Sigmoid colon (tissue), 6 donors: ENCODE measurements at regions not wholly inside any gene's neighbourhood (a gene's known extent, or its start where the extent isn't known, plus 50 kb on each side); places are given as distances from the start of the nearest gene placed in this dataset.

Source experiments
- DNase-seq: peaks from one replicate; pipeline ENCODE4 v3.0.0-alpha.2; 2019
- H3K27ac ChIP-seq, 4 donors: fragments of 200-600 bp; sonication (generic); one replicate each; pipeline ENCODE4 v1.5.1; 2016 to 2019; ENCODE audit warnings: mild to moderate bottlenecking in 1 of 4
- H3K27me3 ChIP-seq, 3 donors: fragments of 200-600 bp; sonication (generic); one replicate each; pipeline ENCODE4 v1.5.1; 2019; ENCODE audit warnings: mild to moderate bottlenecking in 1 of 3
- H3K36me3 ChIP-seq, 4 donors: fragments of 200-600 bp; sonication (generic); one replicate each; pipeline ENCODE4 v1.5.1; 2016 to 2019
- H3K4me1 ChIP-seq, 4 donors: fragments of 200-600 bp; sonication (generic); one replicate each; pipeline ENCODE4 v1.5.1; 2017 to 2019
- H3K4me3 ChIP-seq, 4 donors: fragments of 200-600 bp; sonication (generic); one replicate each; pipeline ENCODE4 v1.5.1; 2017 to 2019; ENCODE audit warnings: mild to moderate bottlenecking in 2 of 4, moderate library complexity in 1 of 4
- H3K9me3 ChIP-seq, 4 donors: fragments of 200-600 bp in 3 of 4; sonication (generic) in 3 of 4; one replicate each; pipeline versions ENCODE4 v1.5.1 to v1.6.1; 2013 to 2019
- EP300 ChIP-seq, 4 donors: sonication (generic); formaldehyde crosslinking; IDR thresholded peaks; one replicate each; pipeline ENCODE4 v1.6.1; 2017; ENCODE audit warnings: antibody characterized with exemption in 4 of 4
- POLR2A ChIP-seq, 2 donors: fragments of 450-650 bp; IDR thresholded peaks; one replicate each; pipeline ENCODE4 v1.6.1; 2016; ENCODE audit warnings: antibody characterized with exemption in 2 of 2, mild to moderate bottlenecking in 2 of 2, moderate library complexity in 2 of 2
- POLR2AphosphoS5 ChIP-seq, 4 donors: sonication (generic); formaldehyde crosslinking; IDR thresholded peaks; one replicate each; pipeline ENCODE4 v1.6.1; 2017; ENCODE audit warnings: antibody characterized with exemption in 4 of 4
- WGBS, 2 donors: extraction: QIAGEN DNeasy Blood & Tissue Kit; methylation state at CpG; one replicate each; pipeline ENCODE4 v1.1.7; 2013; 5-methylcytosine and 5-hydroxymethylcytosine counted together
- intact Hi-C: fragments of 100-400 bp; cut with DNase I; formaldehyde crosslinking; loops from one replicate; pipeline ENCODE4 v1.15.1; 2023
- TF ChIP-seq, protein P1 (sequence below), 4 experiments: fragments of 450-650 bp in 3 of 4; fragments of 200-600 bp in 1 of 4; IDR thresholded peaks; one replicate each; pipeline ENCODE4 v1.5.1; 2016 to 2019; ENCODE audit warnings: antibody characterized with exemption in 4 of 4, mild to moderate bottlenecking in 3 of 4, moderate library complexity in 2 of 4
- donor health status: healthy with polysubstance abuse.
- donor health status: healthy.

DNA sequence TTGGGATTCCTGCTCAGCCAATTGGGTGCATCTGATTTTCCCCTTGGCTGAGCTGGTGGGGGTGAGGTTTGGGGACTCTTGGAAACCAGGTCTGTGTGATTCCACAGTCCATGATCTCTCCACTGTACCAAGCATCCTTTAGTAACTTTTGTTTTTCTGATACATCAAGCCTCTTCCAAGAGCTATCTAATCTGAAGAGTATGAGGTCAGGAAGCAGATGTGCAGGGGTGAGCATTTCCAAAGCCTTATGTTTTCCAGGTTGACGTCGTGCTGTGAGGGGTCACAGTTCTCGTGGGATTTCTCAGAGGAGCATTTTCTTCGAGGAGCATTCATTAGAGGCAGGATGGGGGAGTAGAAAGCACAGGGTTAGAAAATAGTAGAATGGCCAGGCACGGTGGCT, 95.3 kb downstream of the KLF4 start:
- 72 to 79% methylated on average over 5 of the region's 5 CpGs for WGBS, 2 donors
- TF ChIP-seq POLR2AphosphoS5 (IDR thresholded peaks at IDR 0.05) (no peak), POLR2A (IDR thresholded peaks at IDR 0.05) (no peak), EP300 (IDR thresholded peaks at IDR 0.05) (no peak)
- TF ChIP-seq, protein P1, sequence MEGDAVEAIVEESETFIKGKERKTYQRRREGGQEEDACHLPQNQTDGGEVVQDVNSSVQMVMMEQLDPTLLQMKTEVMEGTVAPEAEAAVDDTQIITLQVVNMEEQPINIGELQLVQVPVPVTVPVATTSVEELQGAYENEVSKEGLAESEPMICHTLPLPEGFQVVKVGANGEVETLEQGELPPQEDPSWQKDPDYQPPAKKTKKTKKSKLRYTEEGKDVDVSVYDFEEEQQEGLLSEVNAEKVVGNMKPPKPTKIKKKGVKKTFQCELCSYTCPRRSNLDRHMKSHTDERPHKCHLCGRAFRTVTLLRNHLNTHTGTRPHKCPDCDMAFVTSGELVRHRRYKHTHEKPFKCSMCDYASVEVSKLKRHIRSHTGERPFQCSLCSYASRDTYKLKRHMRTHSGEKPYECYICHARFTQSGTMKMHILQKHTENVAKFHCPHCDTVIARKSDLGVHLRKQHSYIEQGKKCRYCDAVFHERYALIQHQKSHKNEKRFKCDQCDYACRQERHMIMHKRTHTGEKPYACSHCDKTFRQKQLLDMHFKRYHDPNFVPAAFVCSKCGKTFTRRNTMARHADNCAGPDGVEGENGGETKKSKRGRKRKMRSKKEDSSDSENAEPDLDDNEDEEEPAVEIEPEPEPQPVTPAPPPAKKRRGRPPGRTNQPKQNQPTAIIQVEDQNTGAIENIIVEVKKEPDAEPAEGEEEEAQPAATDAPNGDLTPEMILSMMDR (IDR thresholded peaks at IDR 0.05): no peak
- Histone ChIP-seq H3K36me3 (no peaks in the 10 kb centered on the region), H3K27ac (no peak overlapping the region), H3K4me1 (peaks cover 0 to 7% (median 0%) of the 10 kb centered on the region in 4 donors), H3K9me3 (no peaks in the 10 kb centered on the region), H3K27me3 (no peaks in the 10 kb centered on the region), H3K4me3 (no peak overlapping the region)
- DNase-seq: peak; percentile 73
- intact Hi-C loops: no loop called here

DNA sequence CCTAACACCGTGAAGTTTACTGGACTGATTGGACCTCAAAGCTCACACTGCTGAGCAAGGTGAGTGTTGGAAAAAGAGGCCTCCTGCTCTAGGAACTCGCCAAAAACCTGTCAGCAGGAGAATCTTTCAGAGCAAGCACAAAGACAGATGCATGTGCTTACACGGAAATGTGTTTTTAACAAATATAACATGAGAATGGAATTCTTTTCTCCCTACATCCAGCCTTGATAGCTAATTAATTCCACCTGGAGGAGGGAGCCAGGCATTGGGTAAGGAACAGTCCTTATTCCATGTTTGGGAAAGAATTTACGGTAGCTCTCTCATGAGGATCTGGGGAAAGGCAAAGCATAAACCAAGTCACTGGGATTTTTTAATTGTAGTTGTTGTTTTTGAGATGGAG, 98.8 kb downstream of the KLF4 start:
- no peak for DNase-seq
- TF ChIP-seq, protein P1 (IDR thresholded peaks at IDR 0.05): no peak
- TF ChIP-seq POLR2AphosphoS5 (IDR thresholded peaks at IDR 0.05) (no peak), EP300 (IDR thresholded peaks at IDR 0.05) (no peak), POLR2A (IDR thresholded peaks at IDR 0.05) (no peak)
- H3K4me3 ChIP-seq: no peak overlapping the region
- intact Hi-C loops: no loop called here
- H3K9me3 ChIP-seq: no peaks in the 10 kb centered on the region
- peaks cover 0 to 21% (median 0%) of the 10 kb centered on the region in 4 donors for H3K4me1 ChIP-seq
- WGBS, 2 donors: 89 to 93% methylated on average over 4 of the region's 4 CpGs
- peak overlapping the region in 3 of 4 donors; percentile 50 to 65 (median 52) for H3K27ac ChIP-seq
- H3K36me3 ChIP-seq: no peaks in the 10 kb centered on the region
- H3K27me3 ChIP-seq: no peaks in the 10 kb centered on the region

DNA sequence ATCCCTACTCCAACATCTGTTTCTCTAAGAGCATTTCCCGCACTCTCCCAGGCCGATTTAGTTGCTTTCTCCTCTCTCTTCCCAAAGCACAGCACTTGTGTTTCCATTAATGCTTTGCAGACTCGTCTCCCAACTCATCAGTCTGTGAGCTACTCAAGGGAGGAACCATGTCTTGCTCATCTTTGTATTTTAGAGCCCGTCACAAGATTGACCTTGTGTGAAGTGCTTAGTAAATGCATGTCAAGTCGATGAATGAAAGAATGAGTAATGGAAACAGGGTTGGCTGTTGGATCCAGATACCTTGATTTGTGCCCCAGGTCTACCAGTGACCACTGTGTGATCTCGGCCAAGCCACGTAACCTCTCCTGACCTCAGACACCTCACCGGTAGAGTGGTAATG, 99.3 kb downstream of the KLF4 start:
- Histone ChIP-seq H3K27me3 (no peaks in the 10 kb centered on the region), H3K27ac (peak overlapping the region; percentile 39 to 65 (median 51)), H3K4me3 (no peak overlapping the region), H3K9me3 (no peaks in the 10 kb centered on the region), H3K4me1 (peaks cover 0 to 22% (median 0%) of the 10 kb centered on the region in 4 donors), H3K36me3 (no peaks in the 10 kb centered on the region)
- no peak for DNase-seq
- TF ChIP-seq, protein P1 (IDR thresholded peaks at IDR 0.05): no peak
- TF ChIP-seq POLR2A (IDR thresholded peaks at IDR 0.05): no peak
- WGBS, 2 donors: 91 to 93% methylated on average over 8 of the region's 8 CpGs
- intact Hi-C loops: no loop called here

DNA sequence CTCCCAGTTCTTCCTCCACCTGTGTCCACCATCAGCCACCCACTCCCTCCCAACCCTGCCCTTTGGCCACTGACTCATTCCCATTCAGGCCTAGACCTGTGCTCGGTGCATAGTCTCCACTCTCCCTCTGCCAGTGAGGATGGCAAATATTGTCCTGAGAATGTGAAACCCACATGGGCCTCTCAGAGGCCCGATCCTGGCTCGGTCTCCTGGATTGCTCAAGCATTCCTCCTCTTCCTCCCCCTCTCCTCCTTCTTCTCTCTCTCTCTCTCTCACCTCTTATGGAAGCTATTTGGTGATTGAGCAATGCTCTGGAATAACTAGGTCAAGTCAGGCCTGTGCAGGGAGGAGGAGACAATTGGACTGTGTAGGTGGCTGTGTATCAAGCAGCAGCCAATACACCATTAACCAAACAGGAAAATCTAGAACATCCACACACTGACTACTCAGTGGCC, 99.9 kb downstream of the KLF4 start:
- Histone ChIP-seq H3K4me1 (peaks cover 0 to 22% (median 0%) of the 10 kb centered on the region in 4 donors), H3K9me3 (no peaks in the 10 kb centered on the region), H3K27ac (peak overlapping the region; percentile 49 to 68 (median 58)), H3K36me3 (no peaks in the 10 kb centered on the region), H3K4me3 (no peak overlapping the region), H3K27me3 (no peaks in the 10 kb centered on the region)
- intact Hi-C loops: no loop called here
- TF ChIP-seq POLR2AphosphoS5 (IDR thresholded peaks at IDR 0.05) (peak; percentile 57 to 70 (median 64)), EP300 (IDR thresholded peaks at IDR 0.05) (no peak)
- TF ChIP-seq, protein P1 (IDR thresholded peaks at IDR 0.05): no peak
- WGBS, 2 donors: 52 to 69% methylated on average over 3 of the region's 3 CpGs
- DNase-seq: peak; percentile 85

DNA sequence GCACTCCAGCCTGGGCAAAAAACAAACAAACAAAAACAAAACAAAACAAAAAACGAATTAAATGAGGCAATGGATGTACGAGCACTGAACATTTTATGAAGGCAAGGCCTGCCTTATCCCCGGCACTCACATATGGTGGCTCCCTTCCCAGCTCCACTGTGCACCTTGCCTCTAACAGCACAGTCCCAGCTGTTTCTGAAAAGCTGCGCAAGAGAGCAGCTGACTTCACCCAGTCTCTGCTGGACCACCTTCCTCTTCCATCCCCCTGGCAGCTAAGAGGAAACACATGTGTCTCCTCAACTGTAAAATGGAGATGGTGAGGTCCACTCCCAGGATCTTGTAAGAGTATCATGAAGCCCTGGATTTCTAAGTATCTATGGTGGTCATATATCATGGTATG, 100.7 kb downstream of the KLF4 start:
- DNase-seq: peak; percentile 79
- H3K36me3 ChIP-seq: no peaks in the 10 kb centered on the region
- intact Hi-C loops: no loop called here
- peaks cover 0 to 22% (median 0%) of the 10 kb centered on the region in 4 donors for H3K4me1 ChIP-seq
- H3K4me3 ChIP-seq: no peak overlapping the region
- no peaks in the 10 kb centered on the region for H3K27me3 ChIP-seq
- 81 to 83% methylated on average over 4 of the region's 4 CpGs for WGBS, 2 donors
- peak overlapping the region; percentile 46 to 68 (median 57) for H3K27ac ChIP-seq
- TF ChIP-seq POLR2A (IDR thresholded peaks at IDR 0.05) (no peak), POLR2AphosphoS5 (IDR thresholded peaks at IDR 0.05) (peak in 2 of 4 donors; percentile 14 to 19), EP300 (IDR thresholded peaks at IDR 0.05) (no peak)
- TF ChIP-seq, protein P1 (IDR thresholded peaks at IDR 0.05): no peak
- no peaks in the 10 kb centered on the region for H3K9me3 ChIP-seq
